Fibroblast of peridontal ligament (primary cell): ENCODE measurements at regions not wholly inside any gene's neighbourhood (a gene's known extent, or its start where the extent isn't known, plus 50 kb on each side); places are given as distances from the start of the nearest gene placed in this dataset.
"Not testable (repeated sequence)": the region's sequence is repeated elsewhere in the genome, so short reads cannot be mapped to it uniquely, and the experiment has no call there.

ENCODE experiments used
- DNase-seq: peaks from one replicate; pipeline ENCODE4 v3.0.0-alpha.2; 2010; ENCODE audit errors: extremely low read depth

DNA sequence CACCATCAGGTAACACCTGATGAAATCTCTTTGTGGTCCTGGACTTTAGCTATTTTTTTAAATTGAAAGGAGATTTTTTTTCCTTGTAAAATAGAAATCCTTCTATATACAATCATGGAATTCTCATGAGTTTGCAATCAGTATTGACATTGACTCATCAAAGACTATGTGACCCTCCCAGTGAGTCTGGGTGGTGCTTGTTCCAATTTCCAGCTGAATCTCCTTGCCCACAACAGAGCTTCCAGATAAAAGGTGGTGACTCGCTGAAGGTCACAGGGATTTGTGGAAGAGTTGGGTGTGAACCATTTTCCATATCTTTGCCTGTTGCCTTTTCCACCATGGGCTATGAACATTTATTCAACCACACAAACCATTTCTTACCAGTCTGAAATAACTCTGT, 486.6 kb downstream of the AJAP1 start:
- no peak for DNase-seq

DNA sequence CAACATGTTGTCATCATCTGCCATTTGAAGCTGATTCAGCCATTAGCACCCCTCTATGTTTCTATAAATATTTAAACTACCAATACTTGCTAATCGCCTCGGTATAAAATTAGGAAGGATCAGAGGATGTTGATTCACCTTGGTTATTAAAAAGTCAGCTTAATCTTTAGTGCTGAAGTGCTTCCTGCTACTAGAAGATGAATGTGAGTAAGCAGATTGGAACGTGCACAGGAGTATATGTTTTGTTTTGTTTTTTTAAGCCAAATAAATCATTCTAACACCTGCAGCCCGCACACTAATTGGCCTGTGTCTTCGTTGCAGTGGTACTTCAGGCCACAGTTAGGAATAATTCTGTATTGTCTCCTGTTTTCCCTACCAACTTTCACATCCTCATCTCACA, 485.7 kb downstream of the AJAP1 start:
- no peak for DNase-seq

DNA sequence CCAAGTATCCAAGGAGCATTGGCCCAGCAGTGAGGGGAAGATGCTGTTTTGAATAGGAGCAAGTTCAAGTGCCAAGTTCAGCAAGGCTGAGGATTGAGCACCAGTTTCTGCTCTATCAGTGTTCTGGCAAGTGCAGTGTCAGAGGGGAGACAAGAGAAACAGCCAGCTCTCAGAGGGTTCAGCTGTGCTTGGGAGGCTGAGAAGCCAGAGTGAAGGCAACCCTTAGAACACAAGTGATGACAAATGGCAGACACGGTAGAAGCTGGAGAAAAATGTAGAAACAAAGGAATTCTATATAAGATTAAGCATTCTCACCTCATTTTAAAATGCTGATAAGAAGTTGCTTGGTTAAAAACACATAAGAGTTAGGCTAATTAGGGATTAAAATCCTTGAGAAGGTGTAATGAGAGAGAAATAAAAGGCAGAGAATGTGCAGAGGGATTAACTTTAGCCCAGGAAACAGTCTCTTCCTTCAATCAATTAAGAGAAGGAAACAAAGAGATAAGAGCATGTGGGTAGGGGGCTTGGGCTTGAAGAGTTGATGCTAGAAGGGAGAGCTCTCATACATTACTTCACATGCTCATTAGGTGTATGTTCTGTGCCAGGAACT, 475.4 kb downstream of the AJAP1 start:
- DNase-seq: no peak

DNA sequence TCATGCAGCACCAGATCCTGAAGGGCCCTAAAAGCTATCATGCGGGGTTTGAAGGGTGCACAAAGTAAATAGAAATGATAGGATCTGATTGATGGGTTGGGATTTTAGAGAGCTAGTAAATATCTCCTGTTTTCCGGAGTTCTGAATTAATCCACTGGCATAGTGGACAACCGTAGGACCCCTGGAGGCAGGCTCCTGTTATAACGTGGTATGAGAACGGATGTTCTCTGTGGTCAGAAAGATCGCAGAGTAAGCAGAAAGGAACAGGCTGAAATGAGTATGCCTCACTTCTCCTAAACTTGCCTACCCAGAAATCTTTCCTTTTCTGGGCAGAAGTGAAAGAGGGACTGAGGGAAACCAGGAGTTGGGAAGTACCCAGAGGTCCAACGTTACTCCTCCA, 470.8 kb downstream of the AJAP1 start:
- no peak for DNase-seq

DNA sequence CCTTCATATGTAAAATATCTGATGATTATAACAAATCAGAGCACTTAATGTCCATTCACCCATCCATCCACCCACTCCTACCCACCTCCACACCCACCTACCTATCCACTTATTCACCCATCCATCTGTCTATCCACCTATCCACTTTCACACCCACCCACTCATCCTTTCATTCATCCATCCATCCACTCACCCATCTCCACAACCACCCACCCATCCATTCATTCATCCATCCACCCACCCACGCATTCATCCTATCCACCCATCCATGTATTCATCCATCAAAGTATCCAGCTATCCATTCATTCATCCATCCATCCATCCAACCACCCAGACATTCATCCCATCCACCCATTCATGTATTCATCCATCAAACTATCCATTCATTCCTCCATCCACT, 466.1 kb downstream of the AJAP1 start:
- DNase-seq: no peak

DNA sequence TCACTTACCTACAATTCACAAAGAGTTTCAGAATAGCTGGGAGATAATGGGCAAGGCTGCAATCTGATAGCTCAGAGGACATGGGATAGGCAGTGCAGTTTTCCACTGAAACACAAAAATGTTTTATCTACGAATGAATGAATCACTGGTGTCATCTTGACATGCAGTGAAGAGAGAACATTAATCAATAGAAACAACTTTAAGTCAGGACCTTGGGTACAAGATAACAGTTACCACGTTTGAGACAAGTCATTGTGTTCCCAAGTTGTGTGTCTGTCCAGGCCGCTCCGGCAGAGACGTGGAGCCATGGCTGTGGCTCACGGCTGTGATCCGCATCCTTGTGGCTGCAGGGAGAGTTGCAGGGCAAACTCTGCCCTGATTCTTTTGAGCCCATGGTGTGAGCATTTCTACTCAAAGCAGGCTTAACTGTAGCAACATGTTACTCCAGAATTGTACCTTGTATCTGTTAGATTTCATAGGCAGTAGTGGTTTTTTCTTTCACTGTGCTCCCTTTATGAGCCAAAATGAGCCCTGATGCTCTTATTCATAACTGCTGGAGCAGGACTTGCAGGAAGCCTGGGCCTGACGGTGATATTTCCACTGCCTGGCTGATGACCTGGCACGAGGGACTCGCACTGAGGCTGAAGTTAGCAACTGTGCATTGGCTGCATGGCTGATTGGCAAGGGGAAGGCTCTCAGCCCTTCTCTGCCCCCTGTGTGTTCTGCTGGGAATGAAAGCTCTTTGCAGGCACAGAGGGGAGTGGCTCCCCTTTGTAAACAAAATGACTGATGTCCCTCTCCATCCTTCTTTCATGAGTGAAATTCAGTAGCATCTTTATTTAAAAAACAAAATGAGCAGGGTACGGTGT, 465.2 kb downstream of the AJAP1 start:
- DNase-seq: no peak

DNA sequence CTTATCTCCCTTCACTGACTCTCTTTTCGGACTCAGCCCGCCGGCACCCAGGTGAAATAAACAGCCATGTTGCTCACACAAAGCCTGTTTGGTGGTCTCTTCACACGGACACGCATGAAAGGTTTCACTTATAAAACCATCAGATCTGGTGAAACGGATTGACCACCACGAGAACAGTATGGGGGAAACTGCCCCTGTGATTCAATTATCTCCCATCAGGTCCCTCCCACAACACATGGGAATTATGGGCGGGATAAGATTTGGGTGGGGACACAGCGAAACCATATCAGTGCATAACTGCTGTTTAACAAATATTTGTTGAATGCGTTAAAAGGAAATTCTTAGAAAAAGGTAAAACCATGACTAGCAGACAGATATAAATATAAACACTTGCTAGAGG, 464.4 kb downstream of the AJAP1 start:
- DNase-seq: not testable (repeated sequence)

DNA sequence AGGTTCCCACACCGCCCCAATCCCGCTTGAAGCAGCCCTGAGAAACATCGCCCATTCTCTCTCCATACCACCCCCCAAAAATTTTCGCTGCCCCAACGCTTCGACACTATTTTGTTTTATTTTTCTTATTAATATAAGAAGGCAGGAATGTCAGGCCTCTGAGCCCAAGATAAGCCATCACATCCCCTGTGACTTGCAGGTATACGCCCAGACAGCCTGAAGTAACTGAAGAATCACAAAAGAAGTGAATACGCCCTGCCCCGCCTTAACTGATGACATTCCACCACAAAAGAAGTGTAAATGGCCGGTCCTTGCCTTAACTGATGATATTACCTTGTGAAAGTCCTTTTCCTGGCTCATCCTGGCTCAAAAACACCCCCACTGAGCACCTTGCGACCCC, 463.9 kb downstream of the AJAP1 start:
- not testable (repeated sequence) for DNase-seq

DNA sequence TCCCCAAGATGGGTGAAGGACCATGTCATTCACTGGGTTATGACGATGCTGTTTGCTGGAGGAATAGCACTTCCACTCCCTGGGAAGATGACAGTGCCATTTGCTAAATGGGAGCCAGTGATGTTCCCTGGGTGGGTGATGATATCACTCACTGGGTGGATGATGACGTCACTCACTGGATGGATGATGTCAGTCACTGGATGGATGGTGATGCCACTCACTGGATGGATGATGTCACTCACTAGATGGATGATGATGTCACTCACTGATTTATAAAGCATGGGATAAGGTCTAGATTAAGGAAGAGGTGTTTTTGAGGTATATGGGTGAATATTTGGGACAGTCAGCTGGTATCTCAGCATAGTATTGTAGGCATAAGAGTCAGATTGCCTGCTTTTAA, 457.2 kb downstream of the AJAP1 start:
- DNase-seq: no peak

DNA sequence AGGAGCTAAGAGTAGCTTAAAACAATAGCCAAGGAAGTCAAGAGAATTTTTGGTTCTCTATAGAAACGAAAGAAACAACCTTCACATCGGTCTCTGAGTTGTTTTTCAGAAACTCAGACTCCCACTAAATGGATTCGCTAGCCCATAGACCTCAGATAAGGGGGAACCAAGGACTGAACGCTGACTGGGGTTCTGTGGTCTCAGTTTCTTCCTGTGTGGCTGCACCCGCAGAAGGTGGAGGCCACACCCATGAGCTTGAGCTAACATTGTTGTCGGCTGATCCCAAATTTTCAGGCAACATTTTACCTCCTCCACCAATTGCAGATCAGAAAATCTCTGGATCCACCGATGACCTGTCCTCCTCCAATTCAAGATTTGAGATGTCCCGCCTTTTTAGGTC, 456.1 kb downstream of the AJAP1 start:
- DNase-seq: no peak

DNA sequence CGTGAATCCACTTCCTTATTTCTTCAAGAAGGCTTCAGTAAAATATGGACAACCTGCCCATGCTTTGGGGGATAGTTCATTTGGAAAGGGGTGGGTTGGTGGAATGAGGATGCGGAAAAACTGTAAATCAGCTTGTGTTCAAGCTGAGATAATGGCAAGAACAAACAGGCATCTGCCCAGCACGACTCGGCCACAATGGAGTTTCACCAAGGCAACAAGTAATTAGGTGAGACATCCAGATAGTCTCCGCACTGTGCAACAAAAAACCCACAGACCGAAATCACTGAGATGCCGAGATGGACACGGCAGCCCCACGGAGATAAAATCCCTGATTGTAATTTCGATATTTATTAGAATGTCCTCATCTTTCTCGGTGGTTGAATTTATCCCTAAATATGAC, 455.2 kb downstream of the AJAP1 start:
- no peak for DNase-seq

DNA sequence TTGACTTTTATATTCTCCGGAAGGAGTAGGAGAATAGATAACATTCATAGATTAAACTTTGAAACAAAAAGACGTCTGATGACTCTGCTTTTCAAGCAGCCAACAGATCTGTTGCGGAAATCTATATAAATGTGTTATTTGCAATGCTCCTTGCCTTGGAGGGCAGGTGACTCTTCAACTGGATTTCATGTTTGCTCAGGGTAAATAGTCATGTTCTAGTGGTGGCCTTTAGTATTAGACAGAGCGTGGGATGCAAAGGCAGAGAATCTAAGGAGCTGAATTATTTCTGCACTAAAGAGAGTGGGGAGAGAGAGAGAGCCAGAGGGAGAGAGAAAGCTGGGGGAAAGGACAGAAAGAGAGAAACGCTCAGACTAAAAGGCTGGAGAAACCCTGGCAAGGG, 454.3 kb downstream of the AJAP1 start:
- DNase-seq: no peak

DNA sequence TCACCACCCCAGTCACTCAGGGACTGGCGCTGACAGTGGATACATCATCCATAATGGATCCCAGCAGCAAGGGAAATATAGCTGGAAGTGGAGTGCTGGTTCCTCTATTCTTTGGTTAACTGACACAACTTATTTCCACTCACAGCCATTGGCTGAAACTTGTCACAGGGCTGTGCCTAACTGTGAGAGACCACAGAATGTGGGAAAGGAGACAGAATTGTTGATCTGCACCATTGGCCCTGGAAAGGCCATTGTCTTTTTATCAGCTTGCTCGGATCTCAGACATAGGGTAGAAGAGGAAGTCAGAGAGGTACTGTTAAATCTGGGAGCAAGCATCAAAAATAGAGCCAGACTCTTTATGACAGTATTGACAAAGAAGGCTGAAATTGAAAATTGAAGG, 451.3 kb downstream of the AJAP1 start:
- DNase-seq: no peak

DNA sequence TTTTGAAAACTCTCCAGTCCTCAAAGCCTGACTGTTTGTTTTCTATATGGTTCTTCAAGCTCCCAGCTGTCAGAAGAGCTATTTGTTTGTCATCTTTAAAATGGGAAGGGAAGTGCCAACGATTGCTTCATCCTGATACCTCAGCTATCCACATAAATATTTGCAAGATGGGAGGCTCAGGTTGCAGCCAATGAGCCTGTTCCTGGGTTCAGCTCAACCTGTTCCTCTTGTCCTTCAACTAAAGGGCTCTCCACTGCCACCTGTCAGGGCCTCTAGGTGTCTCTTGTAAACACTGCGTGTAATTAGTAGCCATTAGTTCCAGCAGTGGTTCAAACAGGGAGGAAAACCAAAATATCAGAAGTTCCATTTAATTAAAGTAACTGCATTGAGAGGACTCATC, 445.1 kb downstream of the AJAP1 start:
- DNase-seq: no peak

DNA sequence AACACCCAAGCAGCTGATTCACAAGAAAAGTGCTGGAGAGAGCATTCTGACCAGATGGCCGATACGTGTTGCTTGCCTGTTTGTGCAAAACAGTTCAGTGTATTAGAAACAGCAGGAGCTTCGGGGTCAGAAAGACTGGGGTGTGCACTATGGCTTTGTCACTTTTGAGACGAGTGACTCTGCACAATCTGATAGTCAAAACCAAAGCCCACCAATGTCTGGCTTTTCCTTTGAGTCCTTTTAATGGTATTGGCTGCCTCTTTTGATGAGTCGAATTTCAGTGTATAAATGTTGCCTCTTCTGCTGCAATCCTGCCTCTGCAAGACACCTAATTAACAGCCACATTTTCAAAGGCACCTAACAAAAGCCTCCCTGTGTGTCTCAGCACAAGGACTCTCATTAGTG, 444.6 kb downstream of the AJAP1 start:
- DNase-seq: no peak

DNA sequence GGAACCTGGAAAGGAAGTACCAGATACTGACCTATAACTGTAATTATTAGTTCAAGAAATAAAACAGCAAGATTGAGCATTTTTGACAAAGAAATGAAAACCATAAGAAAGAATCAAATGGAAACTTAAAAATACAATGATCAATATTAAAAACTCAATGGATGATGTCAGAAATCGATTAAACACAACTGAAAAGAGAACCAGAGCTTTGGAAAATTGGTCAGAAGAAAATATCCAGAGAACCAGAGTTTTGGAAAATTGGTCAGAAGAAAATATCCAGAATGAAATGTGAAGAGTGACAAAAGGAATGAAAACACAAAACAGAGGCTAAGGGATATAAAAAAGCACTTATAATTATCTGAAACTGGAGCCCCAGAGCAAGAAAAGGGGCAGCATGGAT, 438.6 kb downstream of the AJAP1 start:
- no peak for DNase-seq

DNA sequence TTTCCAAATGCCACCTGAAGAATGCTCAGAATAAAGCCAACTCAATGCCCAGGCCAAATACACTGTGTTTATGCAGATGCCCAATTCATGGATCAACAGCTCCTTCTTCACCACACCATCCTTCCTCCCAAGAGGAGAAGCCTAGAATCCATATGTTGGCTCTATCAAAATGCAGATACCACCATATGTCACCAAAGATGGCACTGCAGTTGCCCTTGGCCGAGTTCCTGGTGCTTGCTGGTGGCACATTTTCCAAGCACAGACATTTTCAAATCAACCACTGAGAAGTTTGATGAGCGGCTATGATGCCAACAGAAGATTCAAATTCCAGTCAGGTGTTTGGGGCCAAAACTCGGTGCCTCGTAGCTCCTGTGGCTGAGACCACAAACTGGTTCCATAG, 430.3 kb downstream of the AJAP1 start:
- DNase-seq: no peak

DNA sequence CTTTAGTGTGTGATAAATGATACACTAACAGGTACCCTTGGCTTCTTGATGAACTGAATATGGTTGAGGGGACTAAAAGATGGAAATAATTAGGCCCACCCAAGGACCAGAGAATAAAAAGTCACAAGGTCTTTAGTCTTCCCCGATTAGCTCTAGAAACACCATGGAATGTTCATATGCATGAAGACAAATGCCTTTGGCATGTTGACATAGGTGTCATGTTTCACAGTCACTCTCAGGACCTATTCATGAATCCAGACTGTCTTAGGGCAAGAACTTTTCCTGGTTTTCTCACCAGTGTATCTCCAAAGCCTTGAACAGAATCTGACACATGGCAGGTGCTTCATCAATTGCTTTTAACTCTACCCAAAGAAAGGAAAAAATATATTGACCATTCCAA, 412.8 kb downstream of the AJAP1 start:
- no peak for DNase-seq

DNA sequence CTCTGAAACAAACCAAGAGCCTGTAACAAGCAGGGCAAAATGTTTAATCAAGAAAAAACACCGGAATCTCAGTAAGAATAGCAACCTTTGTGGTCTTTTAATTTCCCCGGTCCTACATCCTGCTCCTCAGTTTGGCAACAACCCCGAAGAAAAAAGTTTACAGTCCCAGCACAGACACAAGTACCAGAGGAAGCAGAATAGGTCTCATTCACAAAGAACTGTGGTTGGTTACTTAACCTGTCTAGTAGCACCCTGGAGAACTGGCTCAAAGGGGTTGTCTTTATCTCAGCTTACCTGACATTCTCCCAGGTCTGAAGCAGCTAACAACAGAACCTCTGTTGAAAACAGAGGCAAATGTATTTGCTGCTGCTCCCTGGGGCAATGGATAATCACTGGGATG, 399.3 kb downstream of the AJAP1 start:
- DNase-seq: no peak

DNA sequence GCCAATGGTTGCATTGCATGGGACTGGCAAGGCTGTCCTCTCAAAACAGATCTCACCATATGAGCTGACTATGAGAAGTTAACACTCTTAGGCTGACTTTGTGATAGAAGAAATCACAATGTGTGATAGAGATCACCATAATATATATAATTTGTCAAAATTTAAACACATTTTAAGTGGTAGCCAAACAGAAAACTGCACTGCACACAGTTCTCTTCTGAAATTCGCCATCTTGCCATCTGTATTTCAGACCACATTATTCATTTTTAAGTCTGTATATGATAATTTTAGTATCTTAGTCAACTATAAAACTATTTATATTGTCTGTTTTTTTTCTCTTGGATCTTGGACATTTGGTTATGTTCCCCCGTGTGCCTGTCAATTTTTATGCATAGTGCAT, 374.7 kb downstream of the AJAP1 start:
- DNase-seq: no peak

DNA sequence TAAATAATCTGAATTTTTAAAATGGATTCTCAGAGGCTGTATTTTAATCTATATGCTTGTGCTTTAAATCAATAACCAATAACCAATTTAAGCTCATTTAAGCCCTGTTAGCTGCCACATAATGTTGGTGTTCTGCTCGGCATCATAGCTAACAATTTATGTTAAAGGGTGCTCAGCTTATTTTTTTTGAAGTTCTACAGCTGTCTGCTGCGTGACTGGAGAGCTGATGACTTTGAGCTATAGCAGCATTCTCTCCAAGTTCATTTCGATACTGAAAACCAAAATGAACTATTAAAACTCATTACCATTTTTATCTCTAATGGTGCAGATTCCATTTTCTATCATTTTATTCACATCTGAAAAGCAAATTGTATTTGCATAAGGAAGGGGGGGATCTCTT, 357.8 kb downstream of the AJAP1 start:
- DNase-seq: no peak

DNA sequence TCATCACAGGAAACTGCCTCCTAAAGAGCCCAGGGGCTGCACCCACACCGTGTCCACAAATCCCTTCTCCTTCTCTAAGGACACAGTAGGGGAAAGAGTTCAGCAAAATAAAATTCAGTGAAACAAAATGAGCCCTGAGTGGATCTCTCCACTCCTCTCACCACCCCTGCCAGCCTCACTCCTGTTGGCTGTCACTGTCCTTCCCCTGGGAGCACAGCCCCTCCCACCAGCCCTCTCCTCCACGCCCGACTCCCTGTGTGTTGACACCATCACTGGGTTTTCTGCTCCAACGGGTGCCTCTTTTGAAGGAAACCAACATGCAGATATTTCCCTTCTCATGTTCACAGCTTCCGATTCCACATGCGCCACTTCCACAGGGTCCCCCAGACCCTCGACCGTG, 356.2 kb downstream of the AJAP1 start:
- DNase-seq: no peak

DNA sequence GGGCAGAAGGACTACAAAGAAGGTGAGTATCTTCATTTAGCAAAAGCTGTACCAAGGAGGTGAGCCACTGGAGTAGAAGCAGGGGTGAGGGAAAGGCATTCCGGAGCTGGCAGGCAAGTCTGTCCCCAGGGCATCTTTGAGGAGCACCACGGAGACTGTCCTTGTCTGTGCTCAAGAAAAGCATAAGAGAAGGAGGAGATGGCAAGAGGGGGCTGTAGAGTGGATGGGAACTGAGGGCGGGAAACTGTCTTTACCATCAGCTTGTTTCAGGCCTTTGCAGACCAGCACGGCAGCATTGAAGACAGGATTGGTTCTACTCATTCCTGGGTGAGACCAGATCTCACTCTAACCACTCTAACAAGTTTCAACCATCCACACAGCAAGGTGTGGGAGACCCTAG, 355.8 kb downstream of the AJAP1 start:
- DNase-seq: no peak
